ENCODE measurements at regions not wholly inside any gene's neighbourhood (a gene's known extent, or its start where the extent isn't known, plus 50 kb on each side); places are given as distances from the start of the nearest gene placed in this dataset.

GRCh38 chr2:41695198-41696113 lies 352.4 kb upstream of the PKDCC start:
- TF ChIP-seq CTCF (IDR thresholded peaks at IDR 0.05): no peak
- TF ChIP-seq POLR2A (IDR thresholded peaks at IDR 0.05): no peak
